LNCAP (cell line): ENCODE measurements at regions not wholly inside any gene's neighbourhood (a gene's known extent, or its start where the extent isn't known, plus 50 kb on each side); places are given as distances from the start of the nearest gene placed in this dataset.

Experiments
- TF ChIP-seq, protein P1 (sequence below): fragments of 450-650 bp; IDR thresholded peaks from 2 replicates; pipeline ENCODE4 v1.5.1; 2017; ENCODE audit warnings: mild to moderate bottlenecking

DNA sequence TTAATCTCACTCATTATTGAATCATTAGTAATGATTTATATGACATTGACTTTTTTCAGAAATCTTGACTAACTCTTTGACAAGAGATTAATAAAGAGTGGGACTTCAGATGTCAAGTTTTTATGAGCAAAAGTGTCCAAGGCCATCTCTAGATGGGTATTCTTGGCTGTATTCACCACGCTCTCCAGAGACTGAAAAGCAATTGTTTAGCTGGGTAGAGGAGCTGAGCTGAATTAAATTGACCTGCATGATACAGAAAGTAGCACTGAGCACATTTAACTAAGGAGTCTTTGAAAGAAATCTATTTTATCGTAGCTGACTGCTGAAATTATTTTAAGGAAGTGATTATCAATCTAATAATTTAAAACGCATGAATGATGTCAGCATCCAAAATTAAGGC, 89.4 kb downstream of the LINC00237 start:
- TF ChIP-seq, protein P1, sequence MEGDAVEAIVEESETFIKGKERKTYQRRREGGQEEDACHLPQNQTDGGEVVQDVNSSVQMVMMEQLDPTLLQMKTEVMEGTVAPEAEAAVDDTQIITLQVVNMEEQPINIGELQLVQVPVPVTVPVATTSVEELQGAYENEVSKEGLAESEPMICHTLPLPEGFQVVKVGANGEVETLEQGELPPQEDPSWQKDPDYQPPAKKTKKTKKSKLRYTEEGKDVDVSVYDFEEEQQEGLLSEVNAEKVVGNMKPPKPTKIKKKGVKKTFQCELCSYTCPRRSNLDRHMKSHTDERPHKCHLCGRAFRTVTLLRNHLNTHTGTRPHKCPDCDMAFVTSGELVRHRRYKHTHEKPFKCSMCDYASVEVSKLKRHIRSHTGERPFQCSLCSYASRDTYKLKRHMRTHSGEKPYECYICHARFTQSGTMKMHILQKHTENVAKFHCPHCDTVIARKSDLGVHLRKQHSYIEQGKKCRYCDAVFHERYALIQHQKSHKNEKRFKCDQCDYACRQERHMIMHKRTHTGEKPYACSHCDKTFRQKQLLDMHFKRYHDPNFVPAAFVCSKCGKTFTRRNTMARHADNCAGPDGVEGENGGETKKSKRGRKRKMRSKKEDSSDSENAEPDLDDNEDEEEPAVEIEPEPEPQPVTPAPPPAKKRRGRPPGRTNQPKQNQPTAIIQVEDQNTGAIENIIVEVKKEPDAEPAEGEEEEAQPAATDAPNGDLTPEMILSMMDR, result no peak

DNA sequence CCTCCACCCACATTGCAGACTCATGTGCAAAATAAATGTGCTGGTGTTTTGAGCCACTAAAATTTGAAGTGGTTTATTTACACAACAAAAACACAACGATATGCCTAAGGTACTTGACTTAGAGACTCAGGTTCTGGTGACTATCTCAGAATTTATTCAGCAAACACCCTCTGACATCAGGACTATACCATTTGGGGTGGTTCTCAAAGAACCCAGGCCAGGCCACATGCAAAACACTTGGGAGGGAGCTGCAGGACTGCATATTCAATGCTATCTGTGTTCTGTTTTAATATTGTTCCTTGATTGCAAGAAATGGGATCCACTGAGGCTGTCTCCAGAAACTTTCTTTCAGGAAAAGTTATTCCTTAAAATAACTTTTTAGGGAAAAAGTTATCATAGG, 91.6 kb downstream of the LINC00237 start:
- TF ChIP-seq, protein P1, result no peak

DNA sequence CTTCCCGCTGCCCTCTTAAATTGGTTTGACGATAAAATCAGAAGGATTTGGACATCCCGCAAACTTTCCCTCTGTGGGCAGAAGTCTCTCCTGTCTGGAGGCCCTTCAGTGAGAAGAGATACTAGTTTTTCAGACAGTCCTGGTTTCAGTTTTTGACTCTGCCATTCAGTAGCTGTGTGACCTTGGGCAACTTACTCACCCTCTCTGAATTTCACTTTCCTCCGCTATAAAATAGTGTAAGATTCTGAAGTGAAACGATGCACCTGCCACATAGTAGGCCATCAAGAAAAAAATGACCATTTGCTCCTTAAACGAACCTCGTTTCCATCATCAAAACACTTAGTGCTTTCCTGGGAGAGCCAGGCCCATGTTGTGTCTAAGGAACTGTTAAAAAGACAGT, 97.2 kb downstream of the LINC00237 start:
- TF ChIP-seq, protein P1, result no peak

DNA sequence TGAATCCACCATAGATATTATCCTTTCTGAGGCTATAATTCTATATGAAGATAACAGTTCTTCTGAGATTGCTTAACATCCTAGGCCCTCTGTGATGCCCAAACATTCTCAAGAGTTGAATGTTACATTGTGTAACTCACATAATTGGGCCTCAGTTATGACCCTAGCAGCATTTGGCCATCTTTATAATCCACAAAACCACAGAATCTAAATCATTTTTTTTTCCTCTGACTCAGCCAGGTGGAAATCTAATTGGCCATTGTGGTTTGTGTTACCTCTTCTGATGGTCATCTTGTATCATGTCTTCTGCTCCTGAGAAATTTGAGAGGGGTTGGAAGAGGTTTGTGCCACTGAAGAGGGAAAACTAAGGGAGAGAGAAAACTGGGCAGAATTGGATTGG, 99.5 kb downstream of the LINC00237 start:
- TF ChIP-seq, protein P1, result no peak

DNA sequence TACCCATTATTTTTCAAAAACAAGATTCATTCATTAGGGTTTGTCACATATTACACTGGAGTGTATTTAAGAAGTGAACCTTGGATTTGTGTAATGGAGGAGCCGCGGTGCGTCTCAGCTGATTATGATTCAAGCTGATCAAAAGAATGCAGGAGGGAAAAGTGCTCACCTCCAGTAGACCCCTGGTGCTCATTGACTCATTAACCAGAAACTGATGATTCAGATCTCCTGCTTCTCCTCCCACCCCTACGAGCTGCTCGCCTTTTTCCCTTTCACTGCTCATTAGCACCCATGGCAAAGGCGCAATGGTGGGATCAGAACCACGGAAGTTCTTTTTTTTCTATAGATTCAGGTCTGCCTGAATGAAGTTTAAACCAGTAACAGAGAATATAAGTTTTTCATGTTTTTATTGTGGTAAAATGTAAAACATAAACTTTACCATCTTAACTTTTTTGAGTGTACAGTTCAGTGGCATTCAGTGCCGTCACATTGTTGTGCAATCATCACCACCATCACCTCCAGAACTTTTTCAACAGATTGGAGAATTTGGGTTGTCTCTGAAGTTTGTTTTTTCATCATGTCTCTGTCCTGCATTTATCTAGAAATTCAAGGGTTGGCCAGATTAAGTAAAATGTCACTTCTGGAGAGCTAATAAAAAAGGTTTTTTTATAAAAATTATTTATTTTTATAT, 101.6 kb downstream of the LINC00237 start:
- TF ChIP-seq, protein P1, result no peak

DNA sequence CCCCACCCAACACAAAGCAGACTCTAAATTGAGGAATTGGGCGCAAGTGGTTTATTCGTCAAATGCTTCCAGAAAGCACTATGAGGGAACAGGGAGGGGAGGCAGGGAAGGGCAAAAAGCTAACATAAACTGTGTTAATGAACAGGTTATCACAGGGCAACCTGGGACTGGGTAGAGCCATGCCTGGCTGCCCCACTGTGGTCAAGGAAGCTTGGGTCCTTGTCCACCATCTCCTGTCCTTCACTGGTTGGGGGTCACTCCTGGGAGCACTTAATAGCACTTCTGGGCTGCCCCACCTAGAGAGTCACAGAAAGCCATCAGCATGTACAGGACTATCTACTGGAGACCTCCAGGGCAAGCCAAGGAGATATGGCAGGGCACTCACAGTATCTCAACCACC, 102.3 kb downstream of the LINC00237 start:
- TF ChIP-seq, protein P1, result no peak

DNA sequence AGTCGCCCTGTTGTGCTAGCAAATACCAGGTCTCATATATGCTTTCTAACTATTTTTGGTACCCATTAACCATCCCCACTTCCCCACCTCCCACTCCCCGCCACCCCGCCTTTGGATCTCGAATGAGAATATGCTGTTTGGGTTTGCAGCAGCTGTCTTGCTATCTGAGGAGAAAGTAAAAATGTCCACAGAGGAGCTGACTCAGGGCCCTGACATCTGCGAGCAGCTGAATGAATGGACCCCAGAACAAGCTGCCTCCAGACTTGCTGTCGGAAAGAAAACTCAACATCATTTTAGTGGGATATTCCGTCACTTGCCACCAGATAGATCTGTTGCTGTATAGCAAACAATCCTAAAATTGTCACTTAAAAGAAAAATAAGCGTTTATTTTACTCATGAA, 103.7 kb downstream of the LINC00237 start:
- TF ChIP-seq, protein P1, result no peak

DNA sequence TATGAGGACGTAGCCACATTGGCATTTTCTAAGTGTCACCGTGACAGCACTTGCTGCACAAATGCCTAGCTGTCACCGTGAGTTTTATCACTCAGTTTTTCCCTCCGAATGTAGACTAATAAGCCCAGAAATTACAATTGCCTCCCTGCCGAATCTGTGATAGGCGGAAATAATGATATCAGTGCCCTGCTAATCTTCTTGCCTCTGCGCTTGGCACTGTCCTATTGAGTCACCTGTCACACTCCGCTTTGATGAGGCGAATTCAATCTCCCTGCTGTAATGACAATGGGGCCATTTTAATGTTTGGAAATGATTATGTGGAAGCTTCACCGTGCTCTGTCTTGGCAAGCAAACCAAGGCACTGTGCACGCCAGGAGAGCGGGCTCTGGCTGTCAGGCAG, 112.8 kb downstream of the LINC00237 start:
- TF ChIP-seq, protein P1, result no peak
